B cell (primary cell): ENCODE measurements at regions not wholly inside any gene's neighbourhood (a gene's known extent, or its start where the extent isn't known, plus 50 kb on each side); places are given as distances from the start of the nearest gene placed in this dataset.

Source experiments
- ATAC-seq: fragments of 200-7000 bp; cut with Tn5 transposase; one replicate; pipeline ENCODE4 v1.10.0; 2021; ENCODE audit warnings: low read depth, mild to moderate bottlenecking, moderate number of reproducible peaks, moderate library complexity
- CTCF ChIA-PET: fragments of 350-600 bp; sonication (Branson Sonifier 250); formaldehyde crosslinking; loops from one replicate; lab custom pipeline; 2021; ENCODE audit warnings: antibody characterized with exemption, inconsistent platforms; lab: Charles Lee
- POLR2A ChIA-PET: fragments of 350-600 bp; sonication (Branson Sonifier 250); formaldehyde crosslinking; loops from one replicate; lab custom pipeline; 2021; ENCODE audit warnings: antibody characterized with exemption; lab: Charles Lee
- DNase-seq: peaks from one replicate; pipeline ENCODE4 v3.0.0; 2013
- H2AFZ ChIP-seq: 2 replicates; pipeline ENCODE4 v1.6.1; 2012; ENCODE audit warnings: mild to moderate bottlenecking, low read depth, low read length; ENCODE audit not compliant: insufficient read depth, poor library complexity, severe bottlenecking
- H3K27ac ChIP-seq, 2 donors: 1 replicate in 1 of 2; 2 replicates in 1 of 2; pipeline ENCODE4 v1.5.1; 2012 to 2013; ENCODE audit warnings: low read length in 2 of 2, mild to moderate bottlenecking in 2 of 2, moderate library complexity in 1 of 2
- H3K27me3 ChIP-seq, 4 experiments: fragments of 200-600 bp in 1 of 4; sonication (generic) in 1 of 4; replicated peaks in 1 of 4; 1 replicate in 2 of 4; 2 replicates in 2 of 4; pipeline versions ENCODE4 v1.6.1 to v1.7.0; 2013 to 2016; ENCODE audit warnings: low read length in 3 of 4, mild to moderate bottlenecking in 2 of 4, mixed read lengths in 1 of 4, moderate library complexity in 1 of 4; ENCODE audit not compliant: insufficient read depth in 4 of 4, control insufficient read depth in 3 of 4; ENCODE audit errors: control extremely low read depth in 1 of 4
- H3K36me3 ChIP-seq, 2 experiments: replicated peaks in 1 of 2; 1 replicate in 1 of 2; 2 replicates in 1 of 2; pipeline versions ENCODE4 v1.6.1 to v1.7.1; 2013; ENCODE audit warnings: low read length in 1 of 2; ENCODE audit not compliant: insufficient read depth in 2 of 2, control insufficient read depth in 1 of 2; ENCODE audit errors: control extremely low read depth in 1 of 2, extremely low read depth in 1 of 2
- H3K4me1 ChIP-seq, 2 donors: fragments of 200-600 bp in 1 of 2; sonication (generic) in 1 of 2; 1 replicate in 1 of 2; 2 replicates in 1 of 2; pipeline versions ENCODE4 v1.5.1 to v1.6.1; 2013 to 2017; ENCODE audit warnings: low read length in 2 of 2; ENCODE audit not compliant: control insufficient read depth in 2 of 2, insufficient read depth in 2 of 2
- H3K4me2 ChIP-seq: replicated peaks from 2 replicates; pipeline ENCODE3; 2012; ENCODE audit warnings: mild to moderate bottlenecking, low read depth, low read length; ENCODE audit not compliant: poor library complexity, severe bottlenecking
- H3K4me3 ChIP-seq, 5 experiments: fragments of 200-600 bp in 1 of 5; sonication (generic) in 1 of 5; 1 replicate in 3 of 5; 2 replicates in 2 of 5; pipeline versions ENCODE4 v1.5.1 to v1.7.0; 2011 to 2016; ENCODE audit warnings: low read length in 4 of 5, mild to moderate bottlenecking in 4 of 5, low read depth in 2 of 5, control low read depth in 1 of 5, moderate library complexity in 1 of 5; ENCODE audit not compliant: insufficient read depth in 1 of 5; ENCODE audit errors: control extremely low read depth in 1 of 5, extremely low read depth in 1 of 5
- H3K79me2 ChIP-seq: fragments of 200-600 bp; sonication (generic); one replicate; pipeline ENCODE4 v1.6.0; 2016; ENCODE audit warnings: low read length; ENCODE audit not compliant: control insufficient read depth, insufficient read depth
- H3K9ac ChIP-seq: fragments of 200-600 bp; sonication (generic); 2 replicates; pipeline ENCODE4 v1.6.1; 2017; ENCODE audit warnings: mild to moderate bottlenecking, low read length, moderate library complexity
- H3K9me3 ChIP-seq, 3 donors: one replicate each; pipeline versions ENCODE4 v1.6.1 to v1.7.1; 2013; ENCODE audit warnings: low read length in 2 of 3; ENCODE audit not compliant: control insufficient read depth in 2 of 3, insufficient read depth in 1 of 3; ENCODE audit errors: control extremely low read depth in 1 of 3
- H4K20me1 ChIP-seq: 2 replicates; pipeline ENCODE4 v1.6.0; 2012; ENCODE audit warnings: mild to moderate bottlenecking, low read length; ENCODE audit not compliant: insufficient read depth, control insufficient read depth, poor library complexity, severe bottlenecking
- H3K27ac Mint-ChIP-seq: one replicate; pipeline ENCODE4 v1.8.0; 2021; ENCODE audit warnings: mixed read lengths
- H3K27me3 Mint-ChIP-seq: one replicate; pipeline ENCODE4 v1.8.0; 2021; ENCODE audit warnings: mixed read lengths
- H3K4me1 Mint-ChIP-seq: one replicate; pipeline ENCODE4 v1.8.0; 2021; ENCODE audit warnings: mixed read lengths
- H3K4me3 Mint-ChIP-seq: one replicate; pipeline ENCODE4 v1.8.0; 2021; ENCODE audit warnings: mixed read lengths
- H3K9me3 Mint-ChIP-seq: one replicate; pipeline ENCODE4 v1.8.0; 2022; ENCODE audit warnings: mixed read lengths; ENCODE audit not compliant: insufficient read depth
- EZH2 ChIP-seq: IDR thresholded peaks from 2 replicates; pipeline ENCODE4 v1.6.1; 2012; ENCODE audit warnings: borderline replicate concordance, low read depth, mild to moderate bottlenecking, moderate library complexity, low read length; ENCODE audit not compliant: insufficient read depth, poor library complexity, severe bottlenecking
- WGBS: methylation state at CpG from one replicate; pipeline ENCODE4 v1.1.5; 2013; ENCODE audit warnings: missing lambda C conversion rate; ENCODE audit not compliant: insufficient coverage; 5-methylcytosine and 5-hydroxymethylcytosine counted together
- intact Hi-C: fragments of 100-400 bp; cut with micrococcal nuclease; formaldehyde crosslinking; loops from one replicate; pipeline ENCODE4 v1.10.0; 2022
- TF ChIP-seq, protein P1 (sequence below): fragments of 200-600 bp; IDR thresholded peaks from one replicate; pipeline ENCODE4 v1.8.0; 2022; ENCODE audit warnings: antibody characterized with exemption, mild to moderate bottlenecking

DNA sequence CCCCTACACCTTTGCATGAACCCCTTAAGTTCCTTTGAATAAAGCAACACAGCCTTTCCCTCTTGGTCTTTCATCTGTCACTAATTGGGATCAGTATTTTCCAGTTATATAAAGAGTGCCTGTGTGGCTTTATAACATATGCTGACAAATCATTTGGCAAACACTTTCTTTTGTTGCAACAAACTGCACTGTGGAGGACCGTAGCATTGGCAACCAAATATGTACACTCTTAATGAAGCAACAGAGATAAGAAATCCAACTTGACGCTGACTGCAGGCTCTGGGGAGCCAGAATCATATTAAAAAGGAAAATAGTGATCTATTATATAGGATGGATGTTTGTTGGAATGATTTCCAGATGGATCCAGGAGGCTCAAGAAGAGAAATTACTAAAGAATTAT is 120.1 kb upstream of the PRICKLE2 start:
- Mint-ChIP-seq H3K27ac (no peak overlapping the region), H3K4me3 (no peak overlapping the region), H3K4me1 (no peaks in the 10 kb centered on the region), H3K9me3 (no peaks in the 10 kb centered on the region), H3K27me3 (peaks cover 7% of the 10 kb centered on the region)
- Histone ChIP-seq H2AFZ (no peak overlapping the region), H3K27ac (no peak overlapping the region), H3K79me2 (no peaks in the 10 kb centered on the region), H4K20me1 (no peaks in the 10 kb centered on the region), H3K36me3 (no peaks in the 10 kb centered on the region), H3K27me3 (no peaks in the 10 kb centered on the region), H3K9ac (no peak overlapping the region), H3K4me3 (no peak overlapping the region), H3K4me1 (no peaks in the 10 kb centered on the region), H3K9me3 (no peaks in the 10 kb centered on the region), H3K4me2 (no peak overlapping the region)
- no CpG with 5 or more reads among the region's 2 CpGs for WGBS
- ATAC-seq (no peak), DNase-seq (no peak)
- POLR2A ChIA-PET, result no interaction called here
- intact Hi-C loops, result no loop called here
- TF ChIP-seq, protein P1, sequence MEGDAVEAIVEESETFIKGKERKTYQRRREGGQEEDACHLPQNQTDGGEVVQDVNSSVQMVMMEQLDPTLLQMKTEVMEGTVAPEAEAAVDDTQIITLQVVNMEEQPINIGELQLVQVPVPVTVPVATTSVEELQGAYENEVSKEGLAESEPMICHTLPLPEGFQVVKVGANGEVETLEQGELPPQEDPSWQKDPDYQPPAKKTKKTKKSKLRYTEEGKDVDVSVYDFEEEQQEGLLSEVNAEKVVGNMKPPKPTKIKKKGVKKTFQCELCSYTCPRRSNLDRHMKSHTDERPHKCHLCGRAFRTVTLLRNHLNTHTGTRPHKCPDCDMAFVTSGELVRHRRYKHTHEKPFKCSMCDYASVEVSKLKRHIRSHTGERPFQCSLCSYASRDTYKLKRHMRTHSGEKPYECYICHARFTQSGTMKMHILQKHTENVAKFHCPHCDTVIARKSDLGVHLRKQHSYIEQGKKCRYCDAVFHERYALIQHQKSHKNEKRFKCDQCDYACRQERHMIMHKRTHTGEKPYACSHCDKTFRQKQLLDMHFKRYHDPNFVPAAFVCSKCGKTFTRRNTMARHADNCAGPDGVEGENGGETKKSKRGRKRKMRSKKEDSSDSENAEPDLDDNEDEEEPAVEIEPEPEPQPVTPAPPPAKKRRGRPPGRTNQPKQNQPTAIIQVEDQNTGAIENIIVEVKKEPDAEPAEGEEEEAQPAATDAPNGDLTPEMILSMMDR, result no peak
- no peak for TF ChIP-seq EZH2
- CTCF ChIA-PET, result no interaction called here

DNA sequence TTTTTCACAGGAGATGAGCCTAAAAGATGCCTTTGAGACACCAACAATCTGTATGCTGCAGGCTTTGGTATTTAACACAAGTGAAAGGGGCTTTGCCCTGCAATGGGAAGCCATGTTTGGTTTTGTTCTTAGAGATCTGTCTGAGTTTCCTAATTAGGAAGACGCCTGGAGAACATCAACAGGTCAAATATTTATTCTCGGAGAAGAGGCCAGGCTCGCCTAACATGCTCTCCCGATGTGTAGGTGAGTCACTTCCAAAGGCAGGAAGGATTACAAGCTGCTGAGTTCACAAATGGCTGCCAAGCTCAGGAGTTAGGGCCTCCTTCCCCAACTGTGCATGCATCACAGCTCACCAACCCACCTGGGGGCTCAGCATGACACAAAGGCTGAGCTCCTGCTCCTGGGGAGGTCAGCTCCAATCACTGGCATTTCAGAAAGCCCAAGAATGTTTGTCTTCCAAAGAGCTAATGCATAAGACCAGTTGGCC is 119.5 kb upstream of the PRICKLE2 start:
- no peaks in the 10 kb centered on the region for H3K27me3 ChIP-seq
- peaks cover 7% of the 10 kb centered on the region for H3K27me3 Mint-ChIP-seq
- ATAC-seq (no peak), DNase-seq (no peak)
- H4K20me1 ChIP-seq, result no peaks in the 10 kb centered on the region
- intact Hi-C loops, result no loop called here
- H3K79me2 ChIP-seq, result no peaks in the 10 kb centered on the region
- H3K4me2 ChIP-seq, result no peak overlapping the region
- WGBS, result 70% methylated on average over 4 of the region's 4 CpGs
- H3K4me3 Mint-ChIP-seq, result no peak overlapping the region
- H3K4me3 ChIP-seq, result no peak overlapping the region
- H3K9me3 Mint-ChIP-seq, result no peaks in the 10 kb centered on the region
- no peak overlapping the region for H3K27ac Mint-ChIP-seq
- H3K27ac ChIP-seq, result no peak overlapping the region
- no peaks in the 10 kb centered on the region for H3K36me3 ChIP-seq
- H3K9ac ChIP-seq, result no peak overlapping the region
- ChIA-PET CTCF (no interaction called here), POLR2A (no interaction called here)
- no peaks in the 10 kb centered on the region for H3K4me1 ChIP-seq
- H3K4me1 Mint-ChIP-seq, result no peaks in the 10 kb centered on the region
- H2AFZ ChIP-seq, result no peak overlapping the region
- TF ChIP-seq, protein P1, result no peak
- TF ChIP-seq EZH2, result no peak
- peaks cover 0 to under 1% (median 0%) of the 10 kb centered on the region in 3 donors for H3K9me3 ChIP-seq
